VCaP (cell line): ENCODE measurements at regions not wholly inside any gene's neighbourhood (a gene's known extent, or its start where the extent isn't known, plus 50 kb on each side); places are given as distances from the start of the nearest gene placed in this dataset.

Source experiments
- H3K27ac ChIP-seq: fragments of 450-650 bp; 2 replicates; pipeline ENCODE4 v1.5.1; 2017
- CTCF ChIP-seq: fragments of 450-650 bp; conservative IDR thresholded peaks from 2 replicates; pipeline ENCODE4 v1.5.1; 2017; ENCODE audit warnings: mild to moderate bottlenecking, moderate library complexity

DNA sequence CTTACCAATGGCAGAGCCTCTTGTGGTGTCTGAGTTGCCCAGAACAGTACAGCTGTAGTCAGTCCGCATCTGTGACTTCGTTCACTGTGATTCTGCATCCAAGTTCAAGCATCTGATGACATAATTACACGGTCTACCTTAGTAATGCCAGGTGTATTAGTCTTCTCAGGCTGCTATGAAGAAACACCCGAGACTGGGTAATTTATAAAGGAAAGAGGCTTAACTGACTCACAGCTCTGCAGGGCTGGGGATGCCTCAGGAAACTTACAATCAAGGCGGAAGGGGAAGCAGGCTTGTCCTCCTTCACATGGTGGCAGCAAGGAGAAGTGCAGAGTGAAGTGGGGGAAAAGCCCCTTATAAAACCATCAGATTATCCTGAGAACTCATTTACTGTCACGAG is 163.9 kb upstream of the SULF2 start:
- no peak for TF ChIP-seq CTCF
- no peak overlapping the region for H3K27ac ChIP-seq

DNA sequence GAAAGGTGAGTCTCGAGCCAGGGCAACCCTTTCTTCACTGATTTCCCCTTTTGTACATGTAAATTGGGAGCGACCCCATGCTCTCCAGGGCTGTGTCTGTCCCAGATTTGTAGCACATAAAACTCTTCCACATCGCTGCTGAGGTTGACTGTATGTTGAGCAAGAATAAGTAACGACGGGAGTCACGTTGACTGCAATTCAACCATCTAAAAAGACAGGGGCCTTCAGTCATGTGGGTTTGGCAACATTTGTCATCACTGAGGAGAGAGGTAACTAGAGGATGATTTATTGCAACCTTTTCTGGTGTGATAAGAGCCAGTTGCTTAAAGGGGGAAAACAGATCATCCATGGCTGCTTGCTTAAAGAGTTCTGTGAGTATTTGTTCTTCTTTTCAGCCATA is 159.4 kb upstream of the SULF2 start:
- no peak for TF ChIP-seq CTCF
- H3K27ac ChIP-seq: no peak overlapping the region

GRCh38 chr20:47941869-47942268 is 156.6 kb upstream of the SULF2 start:
- no peak overlapping the region for H3K27ac ChIP-seq
- TF ChIP-seq CTCF: no peak

DNA sequence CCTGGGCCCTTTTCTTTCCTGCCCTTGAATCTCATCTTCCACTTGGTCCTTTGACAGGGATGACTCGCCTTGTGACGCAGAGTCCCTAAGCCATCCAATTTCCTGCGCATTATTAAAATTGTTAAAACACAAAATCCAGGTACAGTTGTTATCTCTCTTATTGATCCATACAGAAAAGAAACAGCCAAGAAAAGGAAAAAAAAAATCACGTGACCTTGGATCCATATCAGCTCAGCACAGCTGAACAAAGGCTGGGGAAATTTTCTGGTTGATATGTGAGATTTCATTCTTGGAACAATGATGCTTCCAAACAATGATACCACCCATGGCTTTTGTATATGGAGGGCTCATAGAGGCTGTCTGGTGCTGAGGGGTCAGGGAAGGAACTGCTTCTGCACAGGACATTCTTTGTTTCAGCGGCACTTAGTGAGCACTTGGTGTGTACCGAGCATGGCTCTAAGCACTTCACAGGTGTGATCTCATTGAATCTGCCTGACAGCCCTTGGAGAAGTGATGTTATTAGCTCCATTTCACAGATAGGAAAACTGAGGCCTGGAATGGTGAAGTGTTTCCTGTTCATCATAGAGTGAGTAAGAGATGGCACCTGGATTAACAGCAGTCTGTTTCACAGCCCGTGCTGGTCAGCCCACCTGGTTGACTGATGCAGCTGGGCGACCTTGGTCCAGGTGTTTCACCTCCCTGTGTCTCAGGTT is 155.0 kb upstream of the SULF2 start:
- TF ChIP-seq CTCF: no peak
- H3K27ac ChIP-seq: no peak overlapping the region

GRCh38 chr20:47936612-47937011 is 151.3 kb upstream of the SULF2 start:
- H3K27ac ChIP-seq: no peak overlapping the region
- TF ChIP-seq CTCF: no peak

DNA sequence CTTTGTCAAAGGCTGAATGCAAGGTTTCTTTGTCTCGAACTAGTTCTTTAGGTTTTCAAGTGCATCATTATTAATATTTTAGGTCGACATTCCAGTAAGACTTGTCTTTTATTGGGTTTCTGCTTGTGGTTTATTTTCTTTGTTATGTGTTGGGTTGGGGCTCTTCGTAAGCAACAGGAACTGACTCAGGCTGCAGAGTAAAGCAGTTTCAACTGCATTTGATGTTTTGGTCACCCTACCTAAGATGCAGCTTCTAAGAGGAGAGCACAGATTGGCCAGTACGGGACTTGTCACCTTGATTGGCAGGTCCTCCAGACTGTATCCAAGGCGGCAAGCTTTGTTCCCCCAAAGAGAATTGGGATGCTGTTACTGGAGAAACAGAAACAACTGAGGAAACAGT is 149.5 kb upstream of the SULF2 start:
- no peak for TF ChIP-seq CTCF
- no peak overlapping the region for H3K27ac ChIP-seq

- TF ChIP-seq CTCF: no peak
- no peak overlapping the region for H3K27ac ChIP-seq
These were observed 146.2 kb upstream of the SULF2 start for GRCh38 chr20:47931443-47931842.
